Psoas muscle (tissue), 7 donors: ENCODE measurements at regions not wholly inside any gene's neighbourhood (a gene's known extent, or its start where the extent isn't known, plus 50 kb on each side); places are given as distances from the start of the nearest gene placed in this dataset.
A peak's percentile ranks its signal among the peaks of the same experiment; 100 is the strongest.
"Not testable (repeated sequence)": the region's sequence is repeated elsewhere in the genome, so short reads cannot be mapped to it uniquely, and the experiment has no call there.

ENCODE experiments used
- ATAC-seq, 4 donors: fragments of 200-7000 bp; cut with Tn5 transposase; one replicate each; pipeline ENCODE4 v1.9.1; 2020; ENCODE audit warnings: moderate library complexity in 3 of 4, mild to moderate bottlenecking in 2 of 4
- DNase-seq, 2 donors: peaks; one replicate each; pipeline ENCODE4 v3.0.0-alpha.2; 2020
- H3K27ac ChIP-seq: fragments of 200-600 bp; one replicate; pipeline ENCODE4 v1.8.0; 2022
- H3K27me3 ChIP-seq, 3 donors: fragments of 200-600 bp in 1 of 3; one replicate each; pipeline versions ENCODE4 v1.6.1 to v1.8.0; 2013 to 2022; ENCODE audit warnings: low read length in 2 of 3, mild to moderate bottlenecking in 2 of 3, moderate library complexity in 1 of 3; ENCODE audit not compliant: insufficient read depth in 3 of 3
- H3K36me3 ChIP-seq, 2 donors: fragments of 200-600 bp in 1 of 2; one replicate each; pipeline versions ENCODE4 v1.6.1 to v1.8.0; 2013 to 2022; ENCODE audit warnings: low read depth in 1 of 2, mild to moderate bottlenecking in 1 of 2, moderate library complexity in 1 of 2; ENCODE audit not compliant: insufficient read depth in 1 of 2
- H3K4me1 ChIP-seq: fragments of 200-600 bp; one replicate; pipeline ENCODE4 v1.8.0; 2022
- H3K4me3 ChIP-seq: fragments of 200-600 bp; one replicate; pipeline ENCODE4 v1.8.0; 2022; ENCODE audit warnings: mild to moderate bottlenecking
- H3K9me3 ChIP-seq: fragments of 200-600 bp; one replicate; pipeline ENCODE4 v1.8.0; 2022
- WGBS, 3 donors: extraction: QIAGEN DNeasy Blood & Tissue Kit; methylation state at CpG; one replicate each; pipeline versions ENCODE4 v1.1.6 to v1.1.7; 2013; 5-methylcytosine and 5-hydroxymethylcytosine counted together
- intact Hi-C, 2 donors: fragments of 100-400 bp; cut with DNase I; formaldehyde crosslinking; loops; one replicate each; pipeline versions ENCODE4 v1.11.0 to v1.14.2; 2022
- TF ChIP-seq, protein P1 (sequence below): fragments of 200-600 bp; IDR thresholded peaks from one replicate; pipeline ENCODE4 v1.8.0; 2022; ENCODE audit warnings: antibody characterized with exemption
- donor health status: healthy with polysubstance abuse.
- donor health status: DM: no; HTN: no; CAD: no; lungs with moderate emphysema.
- donor health status: Bipolar disorder and iron deficiency.
- donor health status: healthy.
- donor health status: DM: yes; HTN: yes; CAD: no.
- donor health status: DM: no; HTN: no; CAD: no.
- donor health status: DM: yes; HTN: yes; CAD: no.

DNA sequence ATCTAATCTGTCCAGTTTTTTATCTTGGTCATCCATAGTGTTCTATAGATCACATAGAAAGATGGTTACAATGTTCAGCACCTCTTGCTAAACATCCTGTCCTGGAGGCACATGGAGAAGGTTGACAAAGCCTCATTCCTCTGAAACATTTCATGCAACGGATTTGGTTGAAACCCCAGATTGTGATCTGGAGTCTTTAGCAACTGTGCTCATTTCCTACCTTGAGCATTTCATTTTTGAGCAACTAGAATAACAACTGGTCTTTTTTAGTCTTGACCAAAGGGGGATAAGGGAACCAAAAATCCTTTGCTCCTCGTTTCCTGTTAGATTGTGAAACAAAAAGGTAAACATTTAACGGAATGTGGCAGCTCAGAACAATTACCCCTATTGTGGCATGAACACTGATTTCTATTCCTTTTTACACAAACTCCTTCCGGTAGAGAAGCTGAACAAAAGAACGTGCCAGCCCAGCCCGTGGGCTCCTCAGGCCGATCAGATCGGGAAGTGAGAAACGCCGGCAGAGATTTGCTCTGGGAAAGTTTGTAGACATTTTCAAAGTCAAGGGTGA lies 94.7 kb upstream of the ERRFI1 start:
- ATAC-seq: peak in 1 of 4 donors; percentile 7
- Histone ChIP-seq H3K36me3 (no peaks in the 10 kb centered on the region), H3K27me3 (no peaks in the 10 kb centered on the region), H3K9me3 (peaks cover 3% of the 10 kb centered on the region), H3K4me3 (no peak overlapping the region), H3K27ac (peak overlapping the region; percentile 48), H3K4me1 (peaks cover 13% of the 10 kb centered on the region)
- intact Hi-C loops: no loop called here
- TF ChIP-seq, protein P1, sequence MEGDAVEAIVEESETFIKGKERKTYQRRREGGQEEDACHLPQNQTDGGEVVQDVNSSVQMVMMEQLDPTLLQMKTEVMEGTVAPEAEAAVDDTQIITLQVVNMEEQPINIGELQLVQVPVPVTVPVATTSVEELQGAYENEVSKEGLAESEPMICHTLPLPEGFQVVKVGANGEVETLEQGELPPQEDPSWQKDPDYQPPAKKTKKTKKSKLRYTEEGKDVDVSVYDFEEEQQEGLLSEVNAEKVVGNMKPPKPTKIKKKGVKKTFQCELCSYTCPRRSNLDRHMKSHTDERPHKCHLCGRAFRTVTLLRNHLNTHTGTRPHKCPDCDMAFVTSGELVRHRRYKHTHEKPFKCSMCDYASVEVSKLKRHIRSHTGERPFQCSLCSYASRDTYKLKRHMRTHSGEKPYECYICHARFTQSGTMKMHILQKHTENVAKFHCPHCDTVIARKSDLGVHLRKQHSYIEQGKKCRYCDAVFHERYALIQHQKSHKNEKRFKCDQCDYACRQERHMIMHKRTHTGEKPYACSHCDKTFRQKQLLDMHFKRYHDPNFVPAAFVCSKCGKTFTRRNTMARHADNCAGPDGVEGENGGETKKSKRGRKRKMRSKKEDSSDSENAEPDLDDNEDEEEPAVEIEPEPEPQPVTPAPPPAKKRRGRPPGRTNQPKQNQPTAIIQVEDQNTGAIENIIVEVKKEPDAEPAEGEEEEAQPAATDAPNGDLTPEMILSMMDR: no peak
- WGBS, 3 donors: 46 to 61% (median 49%) methylated on average over 10 of the region's 10 CpGs
- DNase-seq: no peak

DNA sequence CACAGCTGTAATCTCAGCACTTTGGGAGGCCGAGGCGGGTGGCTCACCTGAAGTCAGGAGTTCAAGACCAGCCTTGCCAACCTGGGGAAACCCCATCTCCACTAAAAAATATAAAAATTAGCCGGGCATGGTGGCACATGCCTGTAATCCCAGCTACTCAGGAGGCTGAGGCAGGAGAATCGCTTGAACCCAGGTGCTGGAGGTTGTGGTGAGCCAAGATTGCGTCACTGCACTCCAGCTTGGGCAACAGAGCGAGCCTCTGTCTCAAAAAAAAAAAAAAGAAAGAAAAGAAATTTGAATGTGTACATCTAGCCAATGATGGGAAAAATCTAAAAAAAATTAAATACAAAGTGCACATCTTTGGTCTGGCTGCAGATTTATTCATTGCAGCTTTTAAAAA lies 92.6 kb upstream of the ERRFI1 start:
- H3K4me3 ChIP-seq, H3K27me3 ChIP-seq, intact Hi-C loops, ATAC-seq, H3K27ac ChIP-seq, H3K36me3 ChIP-seq, DNase-seq, H3K9me3 ChIP-seq: not testable (repeated sequence)
- H3K4me1 ChIP-seq: peaks cover 13% of the 10 kb centered on the region
- 85 to 95% (median 90%) methylated on average over 6 of the region's 6 CpGs for WGBS, 3 donors

DNA sequence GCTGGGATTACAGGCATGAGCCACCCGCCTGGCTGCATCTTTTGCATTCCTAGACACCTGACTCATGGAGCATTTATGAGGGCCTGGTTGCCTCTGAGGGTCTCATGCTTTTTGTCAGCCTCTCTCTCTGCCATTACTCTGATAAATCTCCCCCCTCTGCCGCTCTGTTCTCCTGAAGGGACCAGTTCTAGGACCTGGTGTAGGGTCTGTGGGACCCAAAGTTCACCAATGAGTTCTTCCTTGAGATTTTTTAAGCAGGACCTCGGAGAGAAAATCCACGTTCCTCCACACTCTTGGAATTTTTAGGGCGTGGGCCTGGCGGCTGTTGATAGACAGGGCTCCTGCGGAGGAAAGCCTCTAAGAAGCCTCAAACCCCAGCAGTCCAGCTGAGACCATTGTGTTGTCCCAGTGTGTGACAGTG lies 91.9 kb upstream of the ERRFI1 start:
- Histone ChIP-seq H3K4me1 (peaks cover 13% of the 10 kb centered on the region), H3K36me3 (no peaks in the 10 kb centered on the region), H3K27ac (peak overlapping the region; percentile 42), H3K27me3 (no peaks in the 10 kb centered on the region), H3K9me3 (no peaks in the 10 kb centered on the region), H3K4me3 (no peak overlapping the region)
- TF ChIP-seq, protein P1: no peak
- DNase-seq (no peak), ATAC-seq (no peak)
- WGBS, 3 donors: 88 to 94% (median 92%) methylated on average over 7 of the region's 7 CpGs
- intact Hi-C loops: no loop called here

DNA sequence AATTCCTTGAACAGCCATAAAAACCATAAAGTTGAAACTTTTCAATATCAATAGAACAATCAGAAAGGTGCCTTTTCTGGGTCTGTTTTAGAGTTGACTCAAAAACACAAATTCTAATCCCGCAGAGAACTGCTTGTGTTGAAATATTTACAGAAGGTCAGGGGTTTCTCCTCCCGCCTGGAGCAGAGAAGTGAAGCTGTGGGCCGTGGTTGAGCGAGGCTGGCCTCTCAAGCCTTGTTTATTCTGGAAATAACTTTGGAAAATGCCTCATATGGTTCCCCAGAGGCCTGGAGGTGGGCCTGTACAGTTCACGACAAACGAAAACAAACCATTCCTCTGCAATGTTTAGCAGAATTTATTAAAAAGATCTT lies 90.8 kb upstream of the ERRFI1 start:
- Histone ChIP-seq H3K36me3 (no peaks in the 10 kb centered on the region), H3K9me3 (no peaks in the 10 kb centered on the region), H3K27ac (peak overlapping the region; percentile 21), H3K4me1 (peaks cover 13% of the 10 kb centered on the region), H3K27me3 (no peaks in the 10 kb centered on the region), H3K4me3 (no peak overlapping the region)
- ATAC-seq: peak in 3 of 4 donors; percentile 50 to 77 (median 61)
- TF ChIP-seq, protein P1: no peak
- peak; percentile 65 to 79 for DNase-seq
- WGBS, 3 donors: 36 to 45% (median 44%) methylated on average over 6 of the region's 6 CpGs
- intact Hi-C loops: no loop called here

GRCh38 chr1:8115769-8116167 lies 89.7 kb upstream of the ERRFI1 start:
- Histone ChIP-seq H3K4me1 (peaks cover 5% of the 10 kb centered on the region), H3K27ac (no peak overlapping the region), H3K4me3 (no peak overlapping the region), H3K9me3 (no peaks in the 10 kb centered on the region), H3K36me3 (no peaks in the 10 kb centered on the region), H3K27me3 (no peaks in the 10 kb centered on the region)
- no peak for ATAC-seq
- TF ChIP-seq, protein P1: no peak
- intact Hi-C loops: no loop called here
- 94 to 97% (median 95%) methylated on average over 9 of the region's 9 CpGs for WGBS, 3 donors
- DNase-seq: no peak
